ENCODE measurements at regions not wholly inside any gene's neighbourhood (a gene's known extent, or its start where the extent isn't known, plus 50 kb on each side); places are given as distances from the start of the nearest gene placed in this dataset.

- Histone ChIP-seq H3K9me3 (ENCODE audit: control insufficient read depth in 2 of 3, insufficient read depth in 1 of 3, low read length in 3 of 3) (no peaks in the 10 kb centered on the region), H3K36me3 (ENCODE audit: control insufficient read depth in 2 of 3, insufficient read depth in 3 of 3, low read length in 3 of 3) (no peaks in the 10 kb centered on the region), H3K27ac (ENCODE audit: low read depth in 2 of 2, low read length in 2 of 2) (no peak overlapping the region), H3K4me1 (ENCODE audit: control insufficient read depth in 2 of 3, insufficient read depth in 2 of 3, low read depth in 1 of 3, low read length in 3 of 3) (peaks cover 0 to 7% (median 0%) of the 10 kb centered on the region in 3 donors), H3K27me3 (ENCODE audit: control insufficient read depth, insufficient read depth, low read length) (no peaks in the 10 kb centered on the region), H3K9ac (ENCODE audit: low read length in 3 of 3) (no peak overlapping the region), H3K4me3 (ENCODE audit: low read length in 3 of 3) (no peak overlapping the region)
- intact Hi-C loops (cut with DNase I): no loop called here
- no peak for TF ChIP-seq CTCF (IDR thresholded peaks at IDR 0.05; ENCODE audit: borderline replicate concordance, extremely low read depth, insufficient read depth)
- FAIRE-seq (no peak), DNase-seq (no peak)
Observed at GRCh38 chr14:71387753-71388152, 480.5 kb downstream of the PCNX1 start.

- Histone ChIP-seq H3K4me3 (ENCODE audit: low read length in 3 of 3) (no peak overlapping the region), H3K27ac (ENCODE audit: low read depth in 2 of 2, low read length in 2 of 2) (no peak overlapping the region), H3K4me1 (ENCODE audit: control insufficient read depth in 2 of 3, insufficient read depth in 2 of 3, low read depth in 1 of 3, low read length in 3 of 3) (peaks cover 0 to 7% (median 0%) of the 10 kb centered on the region in 3 donors), H3K9ac (ENCODE audit: low read length in 3 of 3) (no peak overlapping the region), H3K36me3 (ENCODE audit: control insufficient read depth in 2 of 3, insufficient read depth in 3 of 3, low read length in 3 of 3) (no peaks in the 10 kb centered on the region), H3K27me3 (ENCODE audit: control insufficient read depth, insufficient read depth, low read length) (no peaks in the 10 kb centered on the region), H3K9me3 (ENCODE audit: control insufficient read depth in 2 of 3, insufficient read depth in 1 of 3, low read length in 3 of 3) (no peaks in the 10 kb centered on the region)
- intact Hi-C loops (cut with DNase I): no loop called here
- no peak for DNase-seq
- no peak for FAIRE-seq
- TF ChIP-seq CTCF (IDR thresholded peaks at IDR 0.05; ENCODE audit: borderline replicate concordance, extremely low read depth, insufficient read depth): no peak
Observed at GRCh38 chr14:71388336-71388735, 481.1 kb downstream of the PCNX1 start.

- H3K27ac ChIP-seq (ENCODE audit: low read depth in 2 of 2, low read length in 2 of 2): no peak overlapping the region
- H3K4me3 ChIP-seq (ENCODE audit: low read length in 3 of 3): no peak overlapping the region
- H3K27me3 ChIP-seq (ENCODE audit: control insufficient read depth, insufficient read depth, low read length): no peaks in the 10 kb centered on the region
- H3K9ac ChIP-seq (ENCODE audit: low read length in 3 of 3): no peak overlapping the region
- TF ChIP-seq CTCF (IDR thresholded peaks at IDR 0.05; ENCODE audit: borderline replicate concordance, extremely low read depth, insufficient read depth): no peak
- peaks cover 0 to 7% (median 0%) of the 10 kb centered on the region in 3 donors for H3K4me1 ChIP-seq (ENCODE audit: control insufficient read depth in 2 of 3, insufficient read depth in 2 of 3, low read depth in 1 of 3, low read length in 3 of 3)
- no peaks in the 10 kb centered on the region for H3K36me3 ChIP-seq (ENCODE audit: control insufficient read depth in 2 of 3, insufficient read depth in 3 of 3, low read length in 3 of 3)
- intact Hi-C loops (cut with DNase I): no loop called here
- no peak for FAIRE-seq
- no peaks in the 10 kb centered on the region for H3K9me3 ChIP-seq (ENCODE audit: control insufficient read depth in 2 of 3, insufficient read depth in 1 of 3, low read length in 3 of 3)
- no peak for DNase-seq
Observed at GRCh38 chr14:71388862-71389261, 481.6 kb downstream of the PCNX1 start.

GRCh38 chr14:71394386-71394785 is 487.1 kb downstream of the PCNX1 start:
- Histone ChIP-seq H3K9ac (ENCODE audit: low read length in 3 of 3) (no peak overlapping the region), H3K36me3 (ENCODE audit: control insufficient read depth in 2 of 3, insufficient read depth in 3 of 3, low read length in 3 of 3) (no peaks in the 10 kb centered on the region), H3K27me3 (ENCODE audit: control insufficient read depth, insufficient read depth, low read length) (no peaks in the 10 kb centered on the region), H3K4me3 (ENCODE audit: low read length in 3 of 3) (no peak overlapping the region), H3K4me1 (ENCODE audit: control insufficient read depth in 2 of 3, insufficient read depth in 2 of 3, low read depth in 1 of 3, low read length in 3 of 3) (peaks cover 0 to 5% (median 0%) of the 10 kb centered on the region in 3 donors), H3K27ac (ENCODE audit: low read depth in 2 of 2, low read length in 2 of 2) (no peak overlapping the region), H3K9me3 (ENCODE audit: control insufficient read depth in 2 of 3, insufficient read depth in 1 of 3, low read length in 3 of 3) (no peaks in the 10 kb centered on the region)
- DNase-seq (no peak), FAIRE-seq (no peak)
- intact Hi-C loops (cut with DNase I): no loop called here
- TF ChIP-seq CTCF (IDR thresholded peaks at IDR 0.05; ENCODE audit: borderline replicate concordance, extremely low read depth, insufficient read depth): no peak

All from kidney (tissue), 13 donors.